ENCODE measurements at regions not wholly inside any gene's neighbourhood (a gene's known extent, or its start where the extent isn't known, plus 50 kb on each side); places are given as distances from the start of the nearest gene placed in this dataset.
"Not testable (repeated sequence)": the region's sequence is repeated elsewhere in the genome, so short reads cannot be mapped to it uniquely, and the experiment has no call there.

DNA sequence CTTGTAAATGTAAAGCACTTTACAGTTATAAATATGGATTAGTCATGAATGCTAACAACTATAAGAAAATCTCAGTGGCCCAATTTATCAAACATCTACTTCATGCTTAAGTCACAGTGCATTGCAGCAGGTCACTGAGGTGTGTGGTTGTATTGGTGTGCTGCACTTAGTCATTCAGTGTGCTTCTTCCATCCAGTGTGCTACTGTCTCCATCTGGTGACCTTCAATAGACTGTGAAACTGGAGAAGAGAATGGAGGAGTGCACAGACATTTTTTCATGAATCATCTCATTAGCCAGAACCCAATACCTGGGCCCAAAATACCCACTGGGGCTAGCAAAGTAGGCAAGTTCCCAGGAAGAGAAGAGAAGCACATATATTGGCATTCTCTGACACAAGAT is 199.6 kb downstream of the SHOX2 start:
- Histone ChIP-seq H3K27me3 (no peaks in the 10 kb centered on the region), H3K36me3 (no peaks in the 10 kb centered on the region), H3K4me3 (no peak overlapping the region), H3K4me1 (no peaks in the 10 kb centered on the region), H3K9me3 (peaks cover 0 to 7% (median 2%) of the 10 kb centered on the region in 4 donors), H3K27ac (no peak overlapping the region)
- DNase-seq, result no peak
- TF ChIP-seq POLR2AphosphoS5 (IDR thresholded peaks at IDR 0.05) (no peak), EP300 (IDR thresholded peaks at IDR 0.05) (no peak), POLR2A (IDR thresholded peaks at IDR 0.05) (no peak), CTCF (IDR thresholded peaks at IDR 0.05) (no peak)
- intact Hi-C loops (cut with DNase I), result no loop called here

GRCh38 chr3:157905885-157906284 is 200.3 kb downstream of the SHOX2 start:
- no peak for DNase-seq
- Histone ChIP-seq H3K4me3 (no peak overlapping the region), H3K27me3 (no peaks in the 10 kb centered on the region), H3K4me1 (no peaks in the 10 kb centered on the region), H3K9me3 (peaks cover 0 to 7% (median 2%) of the 10 kb centered on the region in 4 donors), H3K27ac (no peak overlapping the region), H3K36me3 (no peaks in the 10 kb centered on the region)
- intact Hi-C loops (cut with DNase I), result no loop called here
- TF ChIP-seq POLR2AphosphoS5 (IDR thresholded peaks at IDR 0.05) (no peak), POLR2A (IDR thresholded peaks at IDR 0.05) (no peak), EP300 (IDR thresholded peaks at IDR 0.05) (no peak), CTCF (IDR thresholded peaks at IDR 0.05) (no peak)
- WGBS, 2 donors, result 41 to 77% methylated on average over 1 of the region's 1 CpG

- 92 to 96% methylated on average over 4 of the region's 4 CpGs for WGBS, 2 donors
- DNase-seq; H3K4me1 ChIP-seq; H3K27me3 ChIP-seq; H3K36me3 ChIP-seq; H3K9me3 ChIP-seq; intact Hi-C loops (cut with DNase I); H3K4me3 ChIP-seq; H3K27ac ChIP-seq: not testable (repeated sequence)
Measured at GRCh38 chr3:157902680-157903079, 203.5 kb downstream of the SHOX2 start.

GRCh38 chr3:157888040-157888439 is 218.2 kb downstream of the SHOX2 start:
- TF ChIP-seq EP300 (IDR thresholded peaks at IDR 0.05) (no peak), POLR2A (IDR thresholded peaks at IDR 0.05) (no peak), POLR2AphosphoS5 (IDR thresholded peaks at IDR 0.05) (no peak), CTCF (IDR thresholded peaks at IDR 0.05) (no peak)
- H3K4me1 ChIP-seq, result no peaks in the 10 kb centered on the region
- WGBS, 2 donors, result 44 to 67% methylated on average over 1 of the region's 1 CpG
- H3K36me3 ChIP-seq, result no peaks in the 10 kb centered on the region
- DNase-seq, result no peak
- H3K4me3 ChIP-seq, result no peak overlapping the region
- H3K9me3 ChIP-seq, result no peaks in the 10 kb centered on the region
- no peaks in the 10 kb centered on the region for H3K27me3 ChIP-seq
- H3K27ac ChIP-seq, result no peak overlapping the region
- intact Hi-C loops (cut with DNase I), result no loop called here

- intact Hi-C loops (cut with DNase I), result no loop called here
- no peak for DNase-seq
- no peaks in the 10 kb centered on the region for H3K4me1 ChIP-seq
- no peaks in the 10 kb centered on the region for H3K27me3 ChIP-seq
- no peak overlapping the region for H3K27ac ChIP-seq
- no peaks in the 10 kb centered on the region for H3K9me3 ChIP-seq
- no peak for TF ChIP-seq CTCF (IDR thresholded peaks at IDR 0.05)
- TF ChIP-seq POLR2AphosphoS5 (IDR thresholded peaks at IDR 0.05), result no peak
- TF ChIP-seq EP300 (IDR thresholded peaks at IDR 0.05), result no peak
- TF ChIP-seq POLR2A (IDR thresholded peaks at IDR 0.05), result no peak
- no peaks in the 10 kb centered on the region for H3K36me3 ChIP-seq
- 62 to 70% methylated on average over 2 of the region's 2 CpGs for WGBS, 2 donors
- H3K4me3 ChIP-seq, result no peak overlapping the region
Measured at GRCh38 chr3:157876556-157876955, 229.7 kb downstream of the SHOX2 start.

Data from sigmoid colon (tissue), 6 donors.